ENCODE measurements at regions not wholly inside any gene's neighbourhood (a gene's known extent, or its start where the extent isn't known, plus 50 kb on each side); places are given as distances from the start of the nearest gene placed in this dataset.

DNA sequence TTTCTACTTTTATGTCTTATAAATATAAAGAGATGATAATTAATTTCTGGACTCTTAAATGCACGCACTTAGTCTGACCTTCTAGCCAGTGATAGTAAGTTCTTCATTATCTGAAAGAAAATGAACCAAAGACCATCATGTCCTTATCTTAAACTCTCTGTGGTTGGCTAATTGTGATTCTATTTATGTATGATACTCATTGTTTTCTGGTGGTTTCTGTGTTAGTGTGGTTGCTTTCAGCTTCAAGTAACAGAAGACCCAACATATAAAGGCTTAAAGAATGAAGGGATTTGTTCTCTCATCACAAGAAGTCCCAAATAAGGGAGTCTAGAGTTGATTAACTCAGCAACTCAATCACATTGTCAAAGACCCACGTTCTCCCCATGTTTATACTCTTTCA lies 225.2 kb upstream of the TANK start:
- TF ChIP-seq YY1 (IDR thresholded peaks at IDR 0.05; ENCODE audit: insufficient read depth, insufficient read length) (no peak), ZNF274 (IDR thresholded peaks at IDR 0.05; ENCODE audit: low read depth, low read length) (no peak), SUZ12 (IDR thresholded peaks at IDR 0.05; ENCODE audit: extremely low read depth, insufficient read depth, insufficient read length) (no peak)
